Activated CD8-positive, alpha-beta memory T cell treated with anti-CD3 and anti-CD28 coated beads, Interleukin-2, amount 50 U/mL, for 24 hours (primary cell): ENCODE measurements at regions not wholly inside any gene's neighbourhood (a gene's known extent, or its start where the extent isn't known, plus 50 kb on each side); places are given as distances from the start of the nearest gene placed in this dataset.
A peak's percentile ranks its signal among the peaks of the same experiment; 100 is the strongest.

Experiments used
- DNase-seq: peaks from one replicate; pipeline ENCODE4 v3.0.0-alpha.2; 2020; ENCODE audit errors: extremely low read depth

- no peak for DNase-seq
These were observed 71.6 kb upstream of the SMIM36 start for GRCh38 chr17:55582897-55583296.

- DNase-seq = no peak
These were observed 69.4 kb upstream of the SMIM36 start for GRCh38 chr17:55580596-55581133.

- no peak for DNase-seq
These were observed 66.4 kb upstream of the SMIM36 start for GRCh38 chr17:55577687-55578086.

- peak; percentile 2 for DNase-seq
These were observed 65.8 kb upstream of the SMIM36 start for GRCh38 chr17:55576996-55577586.

GRCh38 chr17:55576237-55576995, 65.2 kb upstream of the SMIM36 start:
- no peak for DNase-seq

- DNase-seq = no peak
These were observed 63.9 kb upstream of the SMIM36 start for GRCh38 chr17:55575058-55575636.

GRCh38 chr17:55572599-55572998, 61.3 kb upstream of the SMIM36 start:
- DNase-seq = no peak

GRCh38 chr17:55572139-55572538, 60.9 kb upstream of the SMIM36 start:
- no peak for DNase-seq

GRCh38 chr17:55571095-55571494, 59.8 kb upstream of the SMIM36 start:
- DNase-seq = no peak

- DNase-seq = no peak
These were observed 59.1 kb upstream of the SMIM36 start for GRCh38 chr17:55570391-55570790.

- DNase-seq = no peak
These were observed 56.3 kb upstream of the SMIM36 start for GRCh38 chr17:55567240-55568214.

- no peak for DNase-seq
These were observed 52.8 kb upstream of the SMIM36 start for GRCh38 chr17:55564081-55564480.

GRCh38 chr17:55563363-55563762, 52.1 kb upstream of the SMIM36 start:
- DNase-seq = no peak

- DNase-seq = no peak
These were observed 50.8 kb upstream of the SMIM36 start for GRCh38 chr17:55561973-55562495.

- DNase-seq = no peak
These were observed 50.2 kb upstream of the SMIM36 start for GRCh38 chr17:55561316-55561972.
